ENCODE measurements at regions not wholly inside any gene's neighbourhood (a gene's known extent, or its start where the extent isn't known, plus 50 kb on each side); places are given as distances from the start of the nearest gene placed in this dataset.

- TF ChIP-seq CTCF (IDR thresholded peaks at IDR 0.05) (no peak), POLR2AphosphoS5 (IDR thresholded peaks at IDR 0.05) (no peak), POLR2A (IDR thresholded peaks at IDR 0.05) (no peak), EP300 (IDR thresholded peaks at IDR 0.05) (no peak)
These were observed 754.9 kb downstream of the SATB2 start for GRCh38 chr2:198702796-198703195.

Measured in stomach (tissue), 4 donors.